ENCODE measurements at regions not wholly inside any gene's neighbourhood (a gene's known extent, or its start where the extent isn't known, plus 50 kb on each side); places are given as distances from the start of the nearest gene placed in this dataset.
"Not testable (repeated sequence)": the region's sequence is repeated elsewhere in the genome, so short reads cannot be mapped to it uniquely, and the experiment has no call there.

GRCh38 chr7:106518967-106519366 is 142.0 kb downstream of the CCDC71L start:
- no peak for DNase-seq

- no peak for DNase-seq
Measured at GRCh38 chr7:106518239-106518638, 142.7 kb downstream of the CCDC71L start.

GRCh38 chr7:106517508-106517907 is 143.4 kb downstream of the CCDC71L start:
- DNase-seq: no peak

GRCh38 chr7:106515321-106515720 is 145.6 kb downstream of the CCDC71L start:
- DNase-seq: no peak

GRCh38 chr7:106514881-106515280 is 146.1 kb downstream of the CCDC71L start:
- DNase-seq: no peak

- DNase-seq: no peak
Measured at GRCh38 chr7:106512217-106512616, 148.7 kb downstream of the CCDC71L start.

GRCh38 chr7:106504645-106505044 is 156.3 kb downstream of the CCDC71L start:
- no peak for DNase-seq

- DNase-seq: no peak
Measured at GRCh38 chr7:106504207-106504606, 156.8 kb downstream of the CCDC71L start.

- no peak for DNase-seq
Measured at GRCh38 chr7:106503626-106504025, 157.3 kb downstream of the CCDC71L start.

- no peak for DNase-seq
Measured at GRCh38 chr7:106501605-106502580, 159.1 kb downstream of the CCDC71L start.

GRCh38 chr7:106499897-106500296 is 161.1 kb downstream of the CCDC71L start:
- DNase-seq: no peak

- not testable (repeated sequence) for DNase-seq
Measured at GRCh38 chr7:106498005-106498404, 163.0 kb downstream of the CCDC71L start.

- DNase-seq: no peak
Measured at GRCh38 chr7:106493041-106493731, 167.8 kb downstream of the CCDC71L start.

GRCh38 chr7:106488465-106488864 is 172.5 kb downstream of the CCDC71L start:
- no peak for DNase-seq

GRCh38 chr7:106487892-106488291 is 173.1 kb downstream of the CCDC71L start:
- no peak for DNase-seq

- no peak for DNase-seq
Measured at GRCh38 chr7:106486331-106486730, 174.6 kb downstream of the CCDC71L start.

- no peak for DNase-seq
Measured at GRCh38 chr7:106485919-106486318, 175.0 kb downstream of the CCDC71L start.

- DNase-seq: no peak
Measured at GRCh38 chr7:106485031-106485551, 175.9 kb downstream of the CCDC71L start.

- no peak for DNase-seq
Measured at GRCh38 chr7:106484562-106484961, 176.4 kb downstream of the CCDC71L start.

- DNase-seq: no peak
Measured at GRCh38 chr7:106482091-106482490, 178.9 kb downstream of the CCDC71L start.

GRCh38 chr7:106480616-106481031 is 180.3 kb downstream of the CCDC71L start:
- DNase-seq: no peak

GRCh38 chr7:106480161-106480579 is 180.8 kb downstream of the CCDC71L start:
- no peak for DNase-seq

GRCh38 chr7:106476751-106477150 is 184.2 kb downstream of the CCDC71L start:
- DNase-seq: no peak

- no peak for DNase-seq
Measured at GRCh38 chr7:106472741-106473140, 188.0 kb upstream of the NAMPT start.
